ENCODE measurements at regions not wholly inside any gene's neighbourhood (a gene's known extent, or its start where the extent isn't known, plus 50 kb on each side); places are given as distances from the start of the nearest gene placed in this dataset.
"Not testable (repeated sequence)": the region's sequence is repeated elsewhere in the genome, so short reads cannot be mapped to it uniquely, and the experiment has no call there.

DNA sequence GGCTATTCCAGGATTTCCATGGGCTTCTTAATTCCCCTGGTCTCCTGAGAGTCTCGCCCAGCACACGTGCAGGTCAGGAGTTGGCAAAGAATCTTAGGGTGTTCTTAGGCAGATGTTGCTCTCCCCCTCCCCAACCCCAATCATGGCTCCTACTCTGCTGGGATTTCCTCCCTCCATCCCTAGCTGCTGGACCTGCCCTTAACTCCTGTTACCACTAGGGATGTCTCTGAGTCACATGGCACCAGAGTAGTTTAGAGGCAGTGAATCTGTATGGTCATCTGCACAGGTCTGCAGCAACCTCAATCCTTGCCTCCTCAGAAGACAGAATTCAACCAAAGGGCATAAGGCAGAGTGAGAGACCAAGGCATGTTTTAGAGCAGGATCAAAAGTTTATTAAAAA lies 51.8 kb upstream of the CHST3 start:
- no peak for DNase-seq (ENCODE audit: low spot score)

- DNase-seq (ENCODE audit: low spot score): peak; percentile 9
These were observed 52.8 kb upstream of the CHST3 start for GRCh38 chr10:71911296-71911953.

DNA sequence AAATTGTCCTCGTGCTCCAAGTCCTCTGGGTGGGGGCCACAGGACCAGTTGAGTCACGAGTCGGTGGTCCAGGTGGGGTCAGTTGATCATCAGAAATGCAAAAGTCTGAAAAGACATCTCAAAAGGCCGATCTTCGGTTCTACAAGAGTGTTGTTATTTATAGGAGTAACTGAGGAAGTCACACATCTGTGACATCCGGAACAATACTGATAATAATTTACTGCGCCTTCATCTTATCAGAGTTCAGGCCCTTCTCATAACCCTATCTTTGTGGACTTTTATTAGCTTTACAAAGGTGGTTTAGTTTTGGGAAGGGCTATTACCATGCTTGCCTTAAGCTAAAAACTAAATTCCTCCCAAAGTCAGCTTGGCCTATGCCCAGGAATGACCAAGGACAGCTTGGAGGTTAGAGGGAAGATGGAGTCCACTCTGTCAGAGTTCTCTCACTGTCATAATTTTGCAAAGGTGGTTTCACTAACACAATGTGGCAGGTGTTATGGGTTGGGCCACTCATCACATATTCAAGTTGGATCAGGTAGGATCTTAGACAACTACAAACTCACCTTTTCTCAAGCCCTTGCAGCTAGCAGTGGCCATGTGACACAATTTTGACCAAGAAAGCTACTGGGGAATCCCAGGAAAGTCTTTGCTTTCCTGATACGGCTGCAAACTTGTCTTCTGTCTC lies 54.7 kb upstream of the CHST3 start:
- no peak for DNase-seq (ENCODE audit: low spot score)

DNA sequence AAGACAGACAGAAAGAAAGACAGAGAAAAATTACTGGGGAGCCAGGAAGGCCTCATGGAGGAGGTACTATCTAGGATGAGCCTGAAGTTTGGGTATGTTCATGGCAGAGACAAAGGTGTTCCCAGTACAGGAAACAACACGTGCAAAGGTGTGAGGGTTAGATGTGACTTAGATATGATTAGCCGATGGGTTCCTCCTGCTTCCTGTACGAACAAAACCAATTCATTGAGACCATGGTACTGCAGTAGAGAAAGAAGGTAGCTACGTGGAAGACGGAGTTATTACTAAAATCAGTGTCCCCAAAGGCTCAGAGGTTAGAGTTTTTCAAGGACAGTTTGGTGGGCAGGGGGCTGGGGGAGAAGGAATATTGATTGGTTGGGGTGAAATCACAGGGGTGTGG lies 55.2 kb upstream of the CHST3 start:
- no peak for DNase-seq (ENCODE audit: low spot score)

DNA sequence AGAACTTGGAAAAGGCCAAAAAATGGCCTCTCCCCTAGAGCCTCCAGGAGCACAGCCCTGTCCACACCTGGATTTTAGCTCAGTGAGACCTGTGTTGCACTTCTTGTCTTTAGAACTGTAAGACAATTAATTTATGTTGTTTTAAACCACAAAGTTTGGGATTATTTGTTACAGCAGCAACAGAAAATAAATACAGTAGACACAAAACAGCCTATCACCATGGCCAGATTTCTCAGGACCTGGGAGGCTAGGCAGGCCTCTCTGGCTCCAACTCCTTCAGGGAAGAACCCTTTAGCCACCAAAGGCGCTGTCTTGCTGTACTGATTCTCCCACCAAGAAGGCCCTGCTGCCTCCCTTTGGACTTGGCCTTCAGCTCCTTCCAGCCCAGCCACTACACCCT lies 54.1 kb upstream of the PSAP start:
- no peak for DNase-seq (ENCODE audit: low spot score)

GRCh38 chr10:71903636-71904250 lies 52.7 kb upstream of the PSAP start:
- not testable (repeated sequence) for DNase-seq (ENCODE audit: low spot score)

DNA sequence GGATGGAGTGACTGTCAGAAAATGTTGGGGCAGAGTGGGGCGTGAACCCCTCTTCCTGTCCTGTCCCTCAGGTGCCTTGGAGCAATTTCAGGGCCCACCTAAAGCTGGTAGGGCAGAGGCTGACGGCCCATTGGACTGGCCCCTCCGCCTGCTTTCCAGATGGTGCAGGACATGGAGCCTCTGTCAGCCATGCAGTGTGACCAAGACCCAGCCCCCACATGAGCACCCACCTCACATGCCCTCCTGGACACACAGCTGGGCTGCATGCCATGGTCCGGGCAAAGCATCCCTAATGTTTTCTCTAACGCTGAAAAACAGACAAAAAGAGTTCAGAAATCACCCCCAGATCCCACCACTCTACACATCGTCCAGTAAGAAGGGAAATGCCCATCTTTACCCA lies 51.3 kb upstream of the PSAP start:
- DNase-seq (ENCODE audit: low spot score): no peak
